Mesendoderm (in vitro differentiated cells): ENCODE measurements at regions not wholly inside any gene's neighbourhood (a gene's known extent, or its start where the extent isn't known, plus 50 kb on each side); places are given as distances from the start of the nearest gene placed in this dataset.
"Not testable (repeated sequence)": the region's sequence is repeated elsewhere in the genome, so short reads cannot be mapped to it uniquely, and the experiment has no call there.

Experiments
- DNase-seq: peaks from one replicate; pipeline ENCODE4 v3.0.0; 2013
- H2AK5ac ChIP-seq: 2 replicates; pipeline ENCODE4 v1.6.1; 2013; ENCODE audit warnings: low read length, inconsistent platforms
- H2BK120ac ChIP-seq: 2 replicates; pipeline ENCODE4 v1.6.1; 2013; ENCODE audit warnings: low read depth, mild to moderate bottlenecking, low read length, moderate library complexity, mixed read lengths
- H2BK15ac ChIP-seq: replicated peaks from 2 replicates; pipeline ENCODE4 v1.6.1; 2013; ENCODE audit warnings: low read depth, mild to moderate bottlenecking, moderate library complexity
- H2BK5ac ChIP-seq: 2 replicates; pipeline ENCODE4 v1.6.1; 2013; ENCODE audit warnings: low read length, inconsistent platforms
- H3K18ac ChIP-seq: 2 replicates; pipeline ENCODE4 v1.6.1; 2013; ENCODE audit warnings: mild to moderate bottlenecking, low read length, mixed read lengths
- H3K23ac ChIP-seq: one replicate; pipeline ENCODE4 v1.6.1; 2013; ENCODE audit warnings: low read length
- H3K27ac ChIP-seq: 2 replicates; pipeline ENCODE4 v1.5.1; 2013; ENCODE audit warnings: low read depth, mild to moderate bottlenecking, inconsistent platforms, low read length, moderate library complexity
- H3K27me3 ChIP-seq: 2 replicates; pipeline ENCODE4 v1.6.1; 2013; ENCODE audit warnings: low read length, control low read depth, mild to moderate bottlenecking, inconsistent platforms; ENCODE audit not compliant: insufficient read depth, poor library complexity
- H3K36me3 ChIP-seq: 2 replicates; pipeline ENCODE4 v1.6.1; 2013; ENCODE audit warnings: low read length, inconsistent platforms; ENCODE audit not compliant: control insufficient read depth, insufficient read depth
- H3K4ac ChIP-seq: one replicate; pipeline ENCODE4 v1.6.1; 2013; ENCODE audit warnings: low read depth, mild to moderate bottlenecking, low read length, moderate library complexity
- H3K4me1 ChIP-seq: 2 replicates; pipeline ENCODE4 v1.6.1; 2013; ENCODE audit warnings: low read depth, low read length, inconsistent platforms; ENCODE audit not compliant: control insufficient read depth
- H3K4me2 ChIP-seq: 2 replicates; pipeline ENCODE4 v1.6.1; 2013; ENCODE audit warnings: low read length
- H3K4me3 ChIP-seq: 2 replicates; pipeline ENCODE4 v1.5.1; 2013; ENCODE audit warnings: mild to moderate bottlenecking, low read length
- H3K56ac ChIP-seq: one replicate; pipeline ENCODE4 v1.6.1; 2013; ENCODE audit warnings: low read length
- H3K79me1 ChIP-seq: 2 replicates; pipeline ENCODE4 v1.6.1; 2013; ENCODE audit warnings: low read length, inconsistent platforms
- H3K79me2 ChIP-seq: 2 replicates; pipeline ENCODE4 v1.6.1; 2013; ENCODE audit warnings: mild to moderate bottlenecking, low read length; ENCODE audit not compliant: control insufficient read depth, insufficient read depth
- H3K9ac ChIP-seq: 2 replicates; pipeline ENCODE4 v1.6.1; 2013; ENCODE audit warnings: low read length, inconsistent platforms
- H4K5ac ChIP-seq: one replicate; pipeline ENCODE4 v1.6.1; 2013; ENCODE audit warnings: low read length
- H4K8ac ChIP-seq: one replicate; pipeline ENCODE4 v1.6.1; 2013; ENCODE audit warnings: low read depth, mild to moderate bottlenecking, control low read depth, low read length, moderate library complexity
- WGBS: extraction: QIAGEN DNeasy Blood & Tissue Kit; methylation state at CpG from one replicate; pipeline ENCODE4 v1.1.7; 2013; ENCODE audit warnings: low lambda C conversion rate, missing lambda C conversion rate; ENCODE audit not compliant: insufficient coverage; ENCODE audit errors: extremely low coverage; 5-methylcytosine and 5-hydroxymethylcytosine counted together

DNA sequence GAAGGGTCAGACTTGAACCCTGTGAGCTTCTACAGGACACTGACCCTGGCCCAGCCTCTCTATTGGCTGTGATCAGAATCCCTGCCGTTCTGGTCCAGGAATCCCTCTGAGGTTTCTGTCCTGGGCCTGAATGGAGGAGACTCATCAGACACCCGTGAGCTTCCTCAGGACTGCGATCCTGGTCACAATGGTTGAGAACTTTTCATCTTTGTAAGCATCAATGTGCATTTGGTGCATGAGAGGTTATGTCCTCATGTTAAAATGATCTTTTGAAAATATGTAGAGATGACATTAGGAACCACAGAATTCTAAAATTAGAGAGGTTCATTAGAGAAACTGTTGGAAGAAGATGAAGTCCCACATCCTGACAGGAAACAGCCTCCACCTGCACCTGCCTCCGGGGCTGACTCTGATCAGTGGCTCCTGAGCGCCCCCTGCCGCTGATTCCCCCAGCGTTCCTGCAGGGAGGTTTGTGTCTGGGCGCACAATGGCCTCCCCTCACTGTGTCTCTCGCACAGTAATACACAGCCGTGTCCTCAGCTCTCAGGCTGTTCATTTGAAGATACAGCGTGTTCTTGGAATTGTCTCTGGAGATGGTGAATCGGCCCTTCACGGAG is 1148.2 kb downstream of the TMEM121 start:
- H2AK5ac ChIP-seq, H3K79me2 ChIP-seq, H3K79me1 ChIP-seq, H3K4me1 ChIP-seq, H3K23ac ChIP-seq, H3K36me3 ChIP-seq, H3K9ac ChIP-seq, H3K18ac ChIP-seq, H3K4me3 ChIP-seq, H3K27ac ChIP-seq, H3K56ac ChIP-seq, H2BK5ac ChIP-seq, H3K4ac ChIP-seq, H2BK15ac ChIP-seq, DNase-seq, H2BK120ac ChIP-seq, H3K4me2 ChIP-seq, H4K5ac ChIP-seq, H3K27me3 ChIP-seq, H4K8ac ChIP-seq: not testable (repeated sequence)
- no CpG with 5 or more reads among the region's 13 CpGs for WGBS

DNA sequence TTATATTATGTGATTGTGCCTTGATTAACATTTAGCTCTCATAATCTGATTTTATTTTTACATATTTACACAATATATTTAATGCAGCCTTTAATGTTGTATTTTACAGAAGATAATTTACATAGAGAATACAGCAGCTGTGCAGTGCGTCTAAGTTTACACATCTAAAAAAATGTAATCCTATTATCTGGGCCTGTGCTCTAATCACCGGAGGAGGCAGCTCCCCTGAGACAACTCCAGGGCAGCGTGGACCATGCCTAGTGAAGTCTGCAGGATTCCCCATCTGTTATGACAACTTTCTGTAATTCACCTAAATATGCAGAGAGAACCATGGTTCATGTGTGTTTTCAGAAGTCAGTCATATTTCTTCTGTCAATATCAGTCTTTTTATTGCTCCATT is 1149.3 kb downstream of the TMEM121 start:
- not testable (repeated sequence) for H3K27me3 ChIP-seq, H3K79me2 ChIP-seq, H4K8ac ChIP-seq, H4K5ac ChIP-seq, H3K18ac ChIP-seq, DNase-seq, H3K79me1 ChIP-seq, H2AK5ac ChIP-seq, H3K27ac ChIP-seq, H3K56ac ChIP-seq, H2BK120ac ChIP-seq, H3K36me3 ChIP-seq, H3K4me2 ChIP-seq, H3K4me3 ChIP-seq, H3K23ac ChIP-seq, H3K4ac ChIP-seq, H2BK15ac ChIP-seq, H3K9ac ChIP-seq, H2BK5ac ChIP-seq, H3K4me1 ChIP-seq
- no CpG with 5 or more reads among the region's 3 CpGs for WGBS

DNA sequence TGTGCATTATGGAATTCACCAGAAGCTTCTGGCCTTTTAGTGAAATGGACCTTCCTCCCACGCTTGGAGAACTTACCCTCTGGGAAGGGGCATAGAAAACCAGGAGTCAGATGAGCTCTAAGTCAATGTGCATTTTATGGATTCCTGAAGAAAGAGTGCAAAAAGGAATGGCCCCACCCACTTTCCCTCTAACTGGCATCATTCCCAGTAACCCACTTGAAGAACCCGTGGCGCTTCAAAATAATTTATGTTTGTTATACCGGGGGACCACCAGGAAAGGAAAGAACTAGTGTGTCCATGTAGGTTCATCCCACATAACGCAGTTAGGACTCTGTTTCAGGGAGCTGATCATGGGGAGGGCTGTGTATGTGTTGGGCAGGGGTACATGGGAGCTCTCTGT is 1153.4 kb downstream of the TMEM121 start:
- H2BK5ac ChIP-seq = no peak overlapping the region
- H2AK5ac ChIP-seq = no peak overlapping the region
- H3K18ac ChIP-seq = no peak overlapping the region
- H3K79me1 ChIP-seq = no peaks in the 10 kb centered on the region
- H3K23ac ChIP-seq = no peak overlapping the region
- no peak for DNase-seq
- H3K4me3 ChIP-seq = no peak overlapping the region
- no peak overlapping the region for H3K4ac ChIP-seq
- no peaks in the 10 kb centered on the region for H3K4me1 ChIP-seq
- no peak overlapping the region for H4K5ac ChIP-seq
- no peak overlapping the region for H3K56ac ChIP-seq
- H3K79me2 ChIP-seq = no peaks in the 10 kb centered on the region
- H2BK15ac ChIP-seq = no peak overlapping the region
- H3K27ac ChIP-seq = no peak overlapping the region
- H3K4me2 ChIP-seq = no peak overlapping the region
- no peaks in the 10 kb centered on the region for H3K36me3 ChIP-seq
- no peak overlapping the region for H4K8ac ChIP-seq
- no peaks in the 10 kb centered on the region for H3K27me3 ChIP-seq
- no peak overlapping the region for H2BK120ac ChIP-seq
- no peak overlapping the region for H3K9ac ChIP-seq
- no CpG with 5 or more reads among the region's 5 CpGs for WGBS

GRCh38 chr14:106681161-106681560 is 1154.8 kb downstream of the TMEM121 start:
- Histone ChIP-seq H3K56ac (no peak overlapping the region), H3K79me2 (no peaks in the 10 kb centered on the region), H2BK120ac (no peak overlapping the region), H2AK5ac (no peak overlapping the region), H3K27ac (no peak overlapping the region), H3K4me1 (no peaks in the 10 kb centered on the region), H3K4me2 (no peak overlapping the region), H3K23ac (no peak overlapping the region), H3K18ac (no peak overlapping the region), H3K4ac (no peak overlapping the region), H2BK15ac (no peak overlapping the region), H3K4me3 (no peak overlapping the region), H3K9ac (no peak overlapping the region), H4K5ac (no peak overlapping the region), H2BK5ac (no peak overlapping the region), H3K36me3 (no peaks in the 10 kb centered on the region), H4K8ac (no peak overlapping the region), H3K79me1 (no peaks in the 10 kb centered on the region), H3K27me3 (no peaks in the 10 kb centered on the region)
- WGBS = no CpG with 5 or more reads among the region's 8 CpGs
- DNase-seq = no peak

DNA sequence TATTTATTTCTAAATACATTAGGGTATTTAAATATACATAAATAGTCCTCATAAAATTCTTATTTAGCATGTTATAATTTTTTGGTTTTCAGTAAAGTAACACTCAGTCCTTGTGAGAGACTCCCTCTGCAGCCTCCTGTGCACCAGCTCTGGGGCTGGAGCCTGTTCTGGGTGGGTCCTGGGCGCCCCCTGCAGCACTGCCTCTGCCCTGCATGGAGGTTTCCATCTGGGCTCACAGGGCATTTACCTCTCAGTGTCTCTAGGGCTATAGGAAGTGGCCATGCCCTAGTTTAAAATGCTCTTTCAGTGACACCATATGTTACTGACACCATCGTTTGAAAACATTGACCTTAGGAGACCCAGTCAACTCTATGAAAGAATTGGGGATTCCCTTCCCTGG is 1155.2 kb downstream of the TMEM121 start:
- H4K5ac ChIP-seq = no peak overlapping the region
- no peaks in the 10 kb centered on the region for H3K27me3 ChIP-seq
- no peak overlapping the region for H2AK5ac ChIP-seq
- H3K27ac ChIP-seq = no peak overlapping the region
- no peak overlapping the region for H2BK15ac ChIP-seq
- H3K36me3 ChIP-seq = no peaks in the 10 kb centered on the region
- no peak overlapping the region for H3K18ac ChIP-seq
- no peak overlapping the region for H3K9ac ChIP-seq
- H3K4me1 ChIP-seq = no peaks in the 10 kb centered on the region
- H4K8ac ChIP-seq = no peak overlapping the region
- H3K56ac ChIP-seq = no peak overlapping the region
- no peak overlapping the region for H2BK120ac ChIP-seq
- no peak for DNase-seq
- no peak overlapping the region for H3K4me3 ChIP-seq
- no peaks in the 10 kb centered on the region for H3K79me1 ChIP-seq
- no peak overlapping the region for H3K4ac ChIP-seq
- WGBS = no CpG with 5 or more reads among the region's 2 CpGs
- H3K79me2 ChIP-seq = no peaks in the 10 kb centered on the region
- H3K4me2 ChIP-seq = no peak overlapping the region
- no peak overlapping the region for H3K23ac ChIP-seq
- no peak overlapping the region for H2BK5ac ChIP-seq

- Histone ChIP-seq H2AK5ac (no peak overlapping the region), H4K5ac (no peak overlapping the region), H3K27ac (no peak overlapping the region), H3K36me3 (no peaks in the 10 kb centered on the region), H3K4me3 (no peak overlapping the region), H3K23ac (no peak overlapping the region), H3K4me2 (no peak overlapping the region), H2BK15ac (no peak overlapping the region), H2BK5ac (no peak overlapping the region), H3K9ac (no peak overlapping the region), H3K4me1 (no peaks in the 10 kb centered on the region), H3K79me1 (no peaks in the 10 kb centered on the region), H3K18ac (no peak overlapping the region), H3K79me2 (no peaks in the 10 kb centered on the region), H3K56ac (no peak overlapping the region), H3K4ac (no peak overlapping the region), H3K27me3 (no peaks in the 10 kb centered on the region), H4K8ac (no peak overlapping the region), H2BK120ac (no peak overlapping the region)
- DNase-seq = no peak
- no CpG with 5 or more reads among the region's 4 CpGs for WGBS
Observed at GRCh38 chr14:106683631-106684030, 1157.2 kb downstream of the TMEM121 start.
